HK-2 (cell line): ENCODE measurements at regions not wholly inside any gene's neighbourhood (a gene's known extent, or its start where the extent isn't known, plus 50 kb on each side); places are given as distances from the start of the nearest gene placed in this dataset.
"Not testable (repeated sequence)": the region's sequence is repeated elsewhere in the genome, so short reads cannot be mapped to it uniquely, and the experiment has no call there.

Source experiments
- DNase-seq: peaks from one replicate; pipeline ENCODE4 v3.0.0-alpha.2; 2018; ENCODE audit not compliant: unreplicated experiment

DNA sequence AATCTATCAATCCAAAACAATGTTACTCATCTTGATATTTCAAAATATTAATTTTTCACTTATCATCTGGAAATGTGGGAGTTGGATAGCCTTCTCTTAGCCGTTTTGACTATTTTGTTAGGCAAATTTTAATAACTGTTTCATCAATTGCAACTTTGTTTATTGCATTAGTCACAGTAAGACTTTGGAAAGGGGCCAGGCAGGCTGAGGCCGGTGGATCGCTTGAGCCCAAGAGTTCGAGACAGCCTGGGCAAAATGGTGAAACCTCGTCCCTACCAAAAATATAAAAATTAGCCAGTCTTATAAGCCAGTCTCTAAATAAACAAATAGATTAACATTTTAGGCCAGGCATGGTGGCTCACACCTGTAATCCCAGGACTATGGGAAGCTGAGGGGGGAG, 113.0 kb upstream of the NR5A2 start:
- DNase-seq = no peak

DNA sequence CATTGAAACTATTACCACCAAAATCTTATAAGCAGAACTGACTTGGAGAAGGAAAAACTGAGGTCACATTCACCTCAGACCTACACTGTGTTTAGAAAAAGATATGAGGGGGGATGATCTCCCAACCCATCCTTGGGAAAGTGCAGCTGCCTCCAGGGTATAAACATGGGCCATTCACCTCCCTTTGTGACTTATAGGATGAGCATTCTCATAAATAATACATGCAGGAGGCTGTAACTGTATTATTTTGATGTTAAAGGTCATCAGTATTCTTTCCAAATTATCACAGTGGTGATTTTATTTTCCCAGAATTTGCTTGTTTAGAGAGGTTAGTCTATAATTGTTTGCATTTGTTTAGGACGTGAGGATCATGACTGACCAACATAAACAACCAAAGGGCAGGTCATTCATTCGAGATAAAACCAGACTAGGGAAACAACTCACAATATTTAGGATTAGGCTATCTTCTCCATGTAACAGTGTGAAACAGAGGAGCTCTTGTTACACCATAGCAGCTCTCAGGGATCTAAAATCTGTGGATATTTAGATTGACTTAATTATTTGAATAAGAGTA, 109.2 kb upstream of the NR5A2 start:
- no peak for DNase-seq

DNA sequence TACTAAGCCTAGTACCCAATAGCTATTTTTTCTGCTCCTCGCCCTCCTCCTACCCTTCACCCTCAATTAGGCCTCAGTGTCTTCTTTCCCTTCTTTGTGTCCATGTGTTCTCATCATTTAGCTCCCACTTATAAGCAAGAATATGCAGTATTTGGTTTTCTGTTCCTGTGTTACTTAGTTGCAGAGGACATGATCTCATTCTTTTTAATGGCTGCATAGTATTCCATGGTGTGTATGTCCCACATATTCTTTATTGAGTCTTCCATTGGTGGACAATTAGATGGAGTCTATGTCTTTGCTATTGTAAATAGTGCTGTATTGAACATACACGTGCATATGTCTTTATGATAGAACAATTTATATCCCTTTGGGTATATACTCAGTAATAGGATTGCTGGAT, 106.9 kb upstream of the NR5A2 start:
- DNase-seq = no peak

DNA sequence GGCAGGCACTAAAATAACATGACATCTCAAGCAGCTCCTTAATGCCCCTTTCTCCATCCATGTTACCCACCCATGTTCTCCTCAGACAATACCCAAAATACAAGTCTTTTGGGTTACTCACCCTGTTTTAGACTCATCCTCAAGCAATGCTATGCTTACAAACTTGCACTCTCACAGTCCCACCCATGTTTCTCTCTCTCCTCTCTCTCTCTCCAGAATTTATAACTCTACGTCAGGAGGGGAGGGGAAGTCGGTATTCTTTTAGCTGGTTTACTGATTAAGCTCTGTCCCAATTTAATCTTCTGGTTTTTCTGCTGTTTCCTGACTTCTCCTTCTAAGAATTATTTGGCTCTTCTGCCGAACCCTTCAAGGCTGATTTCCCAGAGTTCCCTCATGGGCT, 98.0 kb upstream of the NR5A2 start:
- DNase-seq = no peak

DNA sequence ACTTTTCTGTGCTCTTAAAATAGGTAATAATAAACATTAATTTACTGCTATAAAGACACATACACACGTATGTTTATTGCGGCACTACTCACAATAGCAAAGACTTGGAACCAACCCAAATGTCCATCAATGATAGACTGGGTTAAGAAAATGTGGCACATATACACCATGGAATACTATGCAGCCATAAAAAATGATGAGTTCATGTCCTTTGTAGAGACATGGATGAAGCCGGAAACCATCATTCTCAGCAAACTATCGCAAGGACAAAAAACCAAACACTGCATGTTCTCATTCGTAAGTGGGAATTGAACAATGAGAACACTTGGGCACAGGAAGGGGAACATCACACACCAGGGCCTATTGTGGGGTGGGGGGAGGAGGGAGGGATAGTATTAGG, 97.4 kb upstream of the NR5A2 start:
- DNase-seq = not testable (repeated sequence)

DNA sequence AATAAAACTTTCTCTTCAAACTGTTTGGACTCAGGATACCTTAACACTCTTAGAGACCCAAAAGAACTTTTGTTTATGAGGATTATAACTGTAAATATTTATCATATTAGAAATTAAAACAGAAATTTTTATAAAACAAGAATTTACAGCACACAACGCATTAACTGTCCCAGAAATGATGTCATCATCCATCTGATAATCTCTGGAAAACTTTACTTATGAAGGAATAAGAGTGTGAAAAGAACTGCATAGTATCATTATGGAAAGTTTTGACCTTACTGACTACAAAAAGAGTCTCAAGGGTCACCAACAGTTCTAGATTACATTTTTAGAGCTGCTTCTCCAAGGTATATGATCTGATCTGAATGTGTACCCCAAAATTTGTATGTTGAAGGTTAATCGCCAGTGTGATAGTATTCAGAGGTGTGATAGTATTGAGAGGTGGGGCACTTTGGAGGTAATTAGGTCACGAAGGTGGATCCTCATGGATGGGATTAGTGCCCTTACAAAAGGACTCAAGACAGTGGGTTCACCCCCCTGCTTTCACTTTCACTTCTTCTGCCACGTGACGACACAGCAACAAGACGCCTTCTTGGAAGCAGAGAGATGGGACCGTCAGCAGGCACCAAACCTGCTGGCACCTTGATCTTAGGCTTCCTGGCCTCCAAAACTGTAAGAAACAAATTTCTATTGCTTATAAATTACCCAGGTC, 95.7 kb upstream of the NR5A2 start:
- no peak for DNase-seq

DNA sequence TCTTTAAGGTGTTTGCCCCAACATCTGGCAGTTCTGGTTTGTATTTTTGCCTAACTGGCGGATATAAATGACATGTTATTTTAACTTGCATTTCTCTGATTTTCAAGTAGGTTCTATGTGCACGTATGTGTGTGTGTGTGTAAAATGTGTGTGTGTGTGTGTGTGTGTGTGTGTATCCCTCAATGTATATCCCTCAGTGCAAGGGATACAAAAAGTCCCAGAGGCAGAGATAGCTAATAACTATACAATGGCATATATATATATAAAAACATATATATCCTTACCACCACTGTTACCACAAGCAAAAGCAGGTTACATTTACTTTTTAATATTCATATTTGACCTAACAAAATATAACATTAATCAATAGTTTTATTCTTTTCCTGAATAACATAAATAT, 95.0 kb upstream of the NR5A2 start:
- no peak for DNase-seq

DNA sequence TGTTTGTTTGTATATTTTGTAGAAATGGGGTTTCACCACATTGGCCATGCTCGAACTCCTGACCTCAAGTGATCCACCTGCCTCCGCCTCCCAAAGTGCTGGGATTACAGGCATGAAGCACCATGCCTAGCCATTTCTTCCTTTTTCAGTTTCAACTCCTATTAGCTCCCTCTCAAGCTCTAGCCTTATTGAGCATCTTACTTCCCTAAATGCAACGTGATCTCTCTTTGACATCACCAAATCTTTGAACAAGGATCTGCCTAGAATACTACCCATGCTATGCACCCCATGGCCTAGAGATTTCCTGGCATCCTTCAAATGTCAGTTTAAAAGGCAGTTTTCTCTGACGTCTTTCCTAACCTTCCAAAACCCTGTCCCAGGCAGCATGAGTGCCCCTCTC, 91.1 kb upstream of the NR5A2 start:
- DNase-seq = no peak

DNA sequence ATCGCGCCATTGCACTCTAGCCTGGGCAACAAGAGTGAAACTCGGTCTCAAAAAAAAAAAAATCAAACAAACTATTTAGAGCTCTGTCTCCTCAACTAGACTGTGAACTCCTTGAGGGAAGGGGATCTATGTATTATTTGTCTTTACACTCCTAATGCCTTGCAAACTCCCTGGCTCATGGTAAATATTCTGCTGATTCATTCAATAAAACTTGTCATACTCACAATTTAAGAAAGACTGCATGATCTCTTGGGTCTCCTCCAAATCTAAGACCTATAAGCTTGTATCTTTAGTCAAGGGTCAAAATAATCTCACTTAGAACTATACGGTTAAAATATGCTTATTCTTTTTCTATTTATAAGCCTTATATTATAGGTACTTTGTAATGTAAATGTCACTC, 90.3 kb upstream of the NR5A2 start:
- DNase-seq = no peak

DNA sequence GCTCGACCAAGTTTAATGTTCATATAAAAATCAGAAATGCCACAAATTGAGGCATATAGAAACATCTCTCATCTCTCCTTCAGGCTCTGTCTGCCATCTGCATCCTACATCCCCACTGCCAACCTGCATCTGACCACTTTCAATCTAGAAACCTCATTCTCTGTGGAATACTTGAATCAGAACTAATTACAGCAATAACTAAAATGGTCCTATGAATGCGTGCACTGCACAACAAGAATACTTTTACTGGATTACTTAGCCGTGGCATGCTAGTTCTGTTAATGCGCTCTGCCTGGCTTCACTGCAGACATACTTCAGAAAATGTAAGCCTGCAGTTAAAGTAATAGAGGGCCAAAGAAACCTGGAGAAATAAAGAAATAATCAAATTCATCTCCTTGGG, 89.8 kb upstream of the NR5A2 start:
- DNase-seq = no peak

DNA sequence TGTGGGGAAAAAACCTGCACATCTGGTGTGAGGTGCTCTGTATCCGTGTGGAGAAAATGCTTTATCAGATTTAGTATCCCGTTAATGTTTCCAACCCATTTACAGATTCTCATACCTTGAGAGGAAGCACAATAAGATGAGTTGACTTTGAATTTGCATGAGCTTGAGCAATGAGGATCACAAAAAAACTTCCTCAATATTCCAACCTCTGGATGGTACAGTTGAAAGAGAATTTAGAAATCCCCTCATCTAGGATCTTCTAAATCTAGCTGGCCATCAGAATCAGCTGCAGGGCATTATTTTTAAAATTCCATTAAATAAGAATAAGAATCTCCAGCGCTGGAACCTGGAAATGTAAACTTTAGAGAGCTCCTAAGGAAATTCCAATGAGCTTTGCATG, 82.5 kb upstream of the NR5A2 start:
- no peak for DNase-seq

DNA sequence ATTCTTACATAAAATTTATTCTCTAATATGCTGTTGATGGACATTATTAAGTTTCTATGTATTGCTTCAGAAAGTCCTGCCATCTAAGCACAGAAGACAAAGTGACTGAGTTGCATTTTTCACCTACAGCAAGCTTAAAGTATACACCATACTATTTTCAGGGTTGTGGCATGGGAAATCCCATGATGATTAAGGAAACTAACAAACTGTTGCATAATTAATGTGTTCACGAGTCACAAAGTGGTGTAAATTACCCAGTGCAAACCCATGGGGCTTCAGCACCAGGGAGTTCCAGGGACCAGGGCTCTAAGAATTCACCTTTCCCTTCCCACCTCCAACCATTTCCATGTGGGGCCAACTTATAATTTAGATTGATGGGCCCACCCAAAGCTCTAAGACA, 81.9 kb upstream of the NR5A2 start:
- no peak for DNase-seq

DNA sequence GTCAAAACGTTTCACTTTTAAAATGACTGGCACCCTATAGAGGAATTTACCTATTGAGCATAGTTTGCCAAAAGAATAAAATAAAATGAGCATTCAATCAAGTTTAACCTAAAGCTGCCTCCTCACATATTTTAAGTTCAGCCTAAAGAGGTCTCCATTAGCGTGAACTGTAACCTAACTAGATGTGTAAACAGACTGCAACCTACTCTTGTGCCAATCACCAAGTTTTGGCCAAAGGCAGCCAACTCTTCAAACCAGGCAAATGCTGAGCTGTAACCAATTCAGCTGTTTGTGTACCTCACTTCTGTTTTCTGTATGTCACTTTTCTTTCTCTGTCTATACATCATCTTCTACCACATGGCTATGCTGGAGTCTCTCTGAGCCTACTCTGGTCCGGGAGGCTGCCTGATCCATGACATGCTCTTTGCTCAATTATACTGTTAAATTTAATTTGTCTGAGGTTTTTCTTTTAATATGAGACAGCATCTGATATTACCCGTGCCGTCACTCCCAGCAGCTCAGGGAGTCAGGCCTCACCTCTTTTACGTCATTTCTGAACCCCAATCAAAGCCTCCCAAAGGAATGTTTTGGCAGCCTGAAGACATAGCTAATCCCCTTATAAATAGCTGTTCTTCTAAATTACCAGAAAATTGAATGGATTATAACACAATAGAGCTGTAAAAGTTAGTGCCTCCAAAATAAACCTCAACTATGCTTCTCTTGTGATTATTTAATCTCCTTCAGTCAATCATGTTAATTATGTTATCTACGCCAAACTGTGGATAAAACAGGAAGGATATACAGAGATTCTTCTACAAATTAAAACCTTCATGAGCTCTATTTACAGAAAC, 81.0 kb upstream of the NR5A2 start:
- DNase-seq = no peak

DNA sequence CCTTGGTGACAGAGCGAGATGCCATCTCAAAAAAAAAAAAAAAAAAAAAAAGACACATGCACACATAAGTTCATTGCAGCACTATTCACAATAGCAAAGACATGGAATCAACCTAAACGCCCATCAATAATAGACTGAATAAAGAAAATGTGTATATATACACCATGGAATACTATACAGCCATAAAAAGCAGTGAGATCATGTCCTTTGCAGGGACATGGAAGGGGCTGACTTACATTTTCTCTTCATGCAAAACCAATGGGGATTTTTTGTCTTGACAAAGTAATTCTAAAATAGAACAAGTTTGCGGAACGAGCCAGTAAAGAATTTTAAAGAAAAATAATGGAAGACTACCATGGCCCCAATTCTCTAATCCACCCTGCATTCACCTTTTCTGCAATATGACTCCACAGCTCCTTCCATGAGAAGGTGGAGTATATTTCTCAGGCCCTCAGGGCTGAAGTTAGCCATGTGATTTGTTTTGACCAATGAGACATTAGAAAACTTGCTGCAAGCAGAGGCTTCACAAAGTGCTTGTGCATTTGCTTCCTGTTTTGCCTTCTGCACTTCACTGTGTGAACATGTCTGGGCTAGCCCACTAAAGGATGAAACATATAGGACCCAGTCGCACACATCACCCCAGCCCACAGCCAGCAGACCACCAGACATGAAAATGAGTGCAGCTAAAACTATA, 78.8 kb upstream of the NR5A2 start:
- no peak for DNase-seq

DNA sequence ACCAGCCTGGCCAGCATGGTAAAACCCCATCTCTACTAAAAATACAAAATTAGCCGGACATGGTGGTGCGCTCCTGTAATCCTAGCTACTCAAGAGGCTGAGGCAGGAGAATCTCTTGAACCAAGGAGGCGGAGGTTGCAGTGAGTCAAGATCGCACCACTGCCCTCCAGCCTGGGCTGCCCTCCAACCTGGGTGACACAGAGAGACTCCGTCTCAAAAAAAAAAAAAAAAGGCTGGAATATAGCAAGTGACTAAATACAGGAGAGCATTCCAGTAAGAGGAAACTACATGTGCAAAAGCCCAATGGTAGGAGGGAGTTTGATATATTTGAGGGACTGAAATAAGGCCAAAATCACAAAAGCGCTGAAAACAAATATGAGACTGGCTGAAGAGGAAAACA, 76.5 kb upstream of the NR5A2 start:
- not testable (repeated sequence) for DNase-seq

DNA sequence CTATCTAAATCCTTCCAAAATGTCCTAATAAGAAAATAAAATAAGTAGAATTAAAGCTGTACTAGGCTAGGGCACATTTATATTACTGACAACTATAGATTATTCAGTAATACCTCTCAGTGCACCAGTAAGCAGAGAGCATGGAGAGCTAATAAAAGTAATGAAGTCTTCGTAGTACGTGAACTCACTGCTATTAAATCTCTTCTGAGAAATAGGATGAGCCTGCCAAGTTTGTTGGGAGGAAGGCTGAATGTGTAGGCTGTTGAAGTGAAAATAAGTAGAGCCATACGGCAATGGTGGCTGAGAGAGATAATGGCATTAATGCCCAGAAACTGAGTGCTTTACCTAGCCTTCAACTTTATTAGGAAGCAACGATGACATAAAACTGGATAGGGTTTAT, 73.9 kb upstream of the NR5A2 start:
- no peak for DNase-seq

DNA sequence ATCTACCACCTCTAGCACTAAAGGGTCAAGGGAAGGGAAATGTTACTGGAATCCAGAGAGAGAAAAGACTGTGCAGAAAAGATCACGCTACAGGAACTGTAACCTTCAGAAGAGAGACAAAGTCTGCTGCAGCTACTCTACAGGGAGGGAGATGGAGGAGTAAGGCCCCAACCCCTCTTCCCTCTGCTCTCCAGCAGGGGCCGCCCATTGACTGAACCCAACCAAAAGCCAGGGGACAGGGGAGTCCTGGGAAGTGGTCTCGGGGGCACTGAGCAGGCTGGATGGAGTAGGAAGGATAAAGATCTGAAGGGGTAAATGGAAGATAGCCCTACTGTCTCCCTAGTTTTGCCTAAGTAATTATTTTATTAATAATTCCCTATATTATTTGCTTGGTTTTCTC, 72.8 kb upstream of the NR5A2 start:
- no peak for DNase-seq

DNA sequence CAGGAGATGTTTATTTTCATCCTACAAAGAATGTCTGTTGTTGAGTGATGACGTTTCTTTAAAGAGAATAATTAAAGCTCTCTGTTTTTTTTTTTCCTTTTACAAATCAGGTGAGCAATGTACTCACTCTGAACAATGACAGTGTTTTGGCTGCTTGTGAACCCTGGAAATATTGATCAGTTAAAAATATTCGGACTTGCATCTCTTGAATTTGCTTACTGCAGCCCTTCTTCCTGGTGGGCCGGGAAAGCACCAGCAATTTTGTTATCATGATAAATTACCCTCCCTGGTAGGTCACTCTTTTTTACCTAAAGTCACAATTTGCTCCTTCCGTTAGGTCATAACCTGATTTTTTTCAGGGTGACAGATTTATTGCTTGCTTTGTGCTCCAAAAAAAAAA, 72.3 kb upstream of the NR5A2 start:
- DNase-seq = no peak

DNA sequence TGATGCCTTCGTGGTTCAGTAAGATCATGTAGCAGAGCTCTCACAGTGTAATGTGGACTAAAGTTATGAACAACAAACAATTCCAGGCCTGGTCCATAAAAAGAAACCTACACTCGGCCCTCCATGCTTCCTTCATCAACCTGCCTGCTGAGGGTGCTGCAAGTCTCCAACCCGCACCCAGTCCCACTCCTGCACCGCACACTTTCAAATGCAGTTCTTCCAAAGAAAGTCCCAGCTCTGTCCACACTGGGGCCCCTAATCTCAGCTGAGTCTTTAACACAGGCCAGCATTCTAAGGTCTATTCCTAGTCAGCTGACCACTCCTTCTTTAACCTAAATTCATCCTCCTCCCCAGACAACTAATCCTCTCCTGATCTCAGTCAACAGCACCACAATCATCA, 71.5 kb upstream of the NR5A2 start:
- no peak for DNase-seq

DNA sequence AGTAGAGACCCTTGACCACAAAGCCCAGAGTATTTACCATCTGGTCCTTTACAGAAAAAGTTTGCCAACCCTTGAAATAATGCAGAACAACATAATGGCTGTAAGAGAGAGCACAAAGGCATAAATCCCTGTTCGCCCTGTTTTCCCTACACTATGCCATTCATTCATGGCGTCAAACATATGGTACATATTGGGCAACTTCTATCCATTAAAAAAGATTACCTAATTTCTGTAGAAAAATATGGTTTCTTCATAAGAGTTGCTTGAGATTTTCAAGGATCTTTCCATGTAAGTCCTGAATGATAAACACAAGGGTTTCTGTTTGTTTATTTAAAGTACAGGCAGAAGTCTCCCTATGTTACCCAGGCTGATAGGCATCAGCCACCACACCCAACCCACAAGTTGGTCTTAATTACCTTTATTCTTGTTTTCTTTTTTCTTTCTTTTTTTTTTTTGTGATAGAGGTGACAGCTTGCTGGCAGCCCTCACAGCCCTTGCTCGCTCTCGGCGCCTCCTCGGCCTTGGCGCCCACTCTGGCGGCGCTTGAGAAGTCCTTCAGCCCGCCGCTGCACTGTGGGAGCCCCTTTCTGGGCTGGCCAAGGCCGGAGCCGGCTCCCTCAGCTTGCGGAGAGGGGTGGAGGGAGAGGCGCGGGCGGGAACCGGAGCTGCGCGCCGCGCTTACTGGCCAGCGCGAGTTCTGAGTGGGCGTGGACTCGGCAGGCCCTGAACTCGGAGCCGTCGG, 68.3 kb upstream of the NR5A2 start:
- no peak for DNase-seq

DNA sequence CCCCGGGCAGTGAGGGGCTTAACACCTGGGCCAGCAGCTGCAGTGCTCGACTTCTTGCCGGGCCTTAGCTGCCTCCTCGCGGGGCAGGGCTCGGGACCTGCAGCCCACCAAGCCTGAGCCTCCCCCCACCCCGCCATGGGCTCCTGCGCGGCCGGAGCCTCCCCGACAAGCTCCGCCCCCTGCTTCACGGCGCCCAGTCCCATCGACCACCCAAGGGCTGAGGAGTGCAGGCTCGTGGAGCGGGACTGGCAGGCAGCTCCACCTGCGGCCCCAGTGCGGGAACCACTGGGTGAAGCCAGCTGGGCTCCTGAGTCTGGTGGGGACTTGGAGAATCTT, 67.8 kb upstream of the NR5A2 start:
- no peak for DNase-seq

DNA sequence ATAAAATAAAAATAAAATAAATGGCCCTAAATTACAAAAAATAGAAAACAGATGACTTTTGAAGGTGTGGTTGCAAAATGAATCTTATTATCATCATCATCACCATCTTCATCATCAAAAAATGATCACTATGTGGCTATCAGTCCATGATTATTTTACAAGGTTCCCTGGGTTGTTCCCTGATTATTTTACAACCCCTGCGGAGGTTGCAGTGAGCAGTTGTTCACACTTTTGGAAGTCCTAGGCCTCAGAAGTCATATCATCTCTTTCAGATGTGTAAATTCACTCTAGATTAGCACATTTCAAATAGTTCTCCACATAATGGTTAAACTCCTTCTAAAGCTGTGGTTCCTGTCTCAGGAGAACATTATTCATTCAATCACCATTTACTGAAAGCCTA, 57.4 kb upstream of the NR5A2 start:
- no peak for DNase-seq
